ENCODE measurements at regions not wholly inside any gene's neighbourhood (a gene's known extent, or its start where the extent isn't known, plus 50 kb on each side); places are given as distances from the start of the nearest gene placed in this dataset.
A peak's percentile ranks its signal among the peaks of the same experiment; 100 is the strongest.

DNA sequence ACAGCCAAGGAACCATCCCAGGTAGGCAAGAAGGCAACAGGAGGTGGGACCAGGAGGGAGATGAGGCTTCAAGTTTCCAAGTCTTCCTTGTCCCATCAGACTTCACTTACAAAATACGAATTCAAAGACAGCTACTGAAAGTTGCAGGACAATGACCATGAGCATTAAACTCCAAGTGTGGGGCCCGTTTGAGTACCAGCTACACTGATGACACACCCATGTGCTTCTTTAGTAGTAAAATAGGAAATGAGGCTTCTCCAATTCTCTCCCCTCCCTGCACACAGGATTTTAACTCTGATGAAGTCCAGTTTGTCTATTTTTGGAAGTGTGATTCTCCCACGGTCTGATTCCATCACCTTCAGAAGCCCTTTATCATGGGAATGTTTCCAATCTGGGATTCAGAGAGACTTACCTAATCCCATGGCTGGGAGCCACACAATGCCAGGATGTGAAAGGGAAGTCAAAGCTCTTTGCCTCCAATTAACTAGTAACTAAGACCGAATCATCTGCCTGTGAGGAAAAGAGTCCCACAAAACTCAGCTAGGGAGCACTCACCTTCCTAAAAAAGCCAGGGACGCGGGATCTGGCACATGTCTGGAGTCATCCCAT is 222.8 kb upstream of the MSX2 start:
- peaks cover 9% of the 10 kb centered on the region; the same call in 1 of the 2 replicates for H3K27me3 ChIP-seq (ENCODE audit: insufficient read depth, low read length)
- ATAC-seq = no peak
- CTCF ChIA-PET = no interaction called here
- no peak for TF ChIP-seq JUND (IDR thresholded peaks at IDR 0.05)
- 0 out of 2 replicates have a peak, but pooled peaks have one; percentile 16 for TF ChIP-seq RAD21 (IDR thresholded peaks at IDR 0.05; ENCODE audit: low read depth)
- H3K9me3 ChIP-seq (ENCODE audit: control insufficient read depth in 1 of 2, insufficient read depth in 1 of 2, low read depth in 1 of 2, low read length in 2 of 2) = no peaks in the 10 kb centered on the region
- peaks cover 49 to 53% of the 10 kb centered on the region in 2 experiments for H3K4me1 ChIP-seq (ENCODE audit: control insufficient read depth in 1 of 2, insufficient read depth in 2 of 2, low read length in 2 of 2)
- intact Hi-C loops (cut with micrococcal nuclease) = loop anchor here (2.0 kb wide), 1 partner anchor 79 kb away; no protein-coding TSS in a partner anchor
- BruUV-seq (replicated peaks) = no TSS peak
- H3K27ac ChIP-seq (ENCODE audit: low read depth, low read length) = no peak overlapping the region
- no peak overlapping the region for H3K9ac ChIP-seq (ENCODE audit: low read length)
- H3K36me3 ChIP-seq (ENCODE audit: control insufficient read depth in 1 of 2, insufficient read depth in 2 of 2, low read length in 2 of 2) = no peaks in the 10 kb centered on the region
- no peaks in the 10 kb centered on the region for H3K9me2 ChIP-seq (ENCODE audit: insufficient read depth)
- POLR2A ChIA-PET = no interaction called here
- no peaks in the 10 kb centered on the region for H4K20me1 ChIP-seq (ENCODE audit: insufficient read depth)
- no peak overlapping the region for H3K4me2 ChIP-seq (ENCODE audit: low read length)
- RAD21 ChIA-PET (ENCODE audit: low non-redundant PET in 1 of 2, low total read pairs in 2 of 2, uncharacterized antibody in 2 of 2, unreplicated experiment in 2 of 2) = no interaction called here
- DNase-seq (ENCODE audit: low read depth, low spot score) = no peak
- H2AFZ ChIP-seq (ENCODE audit: low read depth, low read length, poor library complexity, severe bottlenecking) = no peak overlapping the region
- no peak overlapping the region for H3K4me3 ChIP-seq (replicated peaks in 1 of 2; ENCODE audit: low read depth in 1 of 2, low read length in 2 of 2)
- H3K79me2 ChIP-seq (ENCODE audit: insufficient read depth, low read length) = no peaks in the 10 kb centered on the region

DNA sequence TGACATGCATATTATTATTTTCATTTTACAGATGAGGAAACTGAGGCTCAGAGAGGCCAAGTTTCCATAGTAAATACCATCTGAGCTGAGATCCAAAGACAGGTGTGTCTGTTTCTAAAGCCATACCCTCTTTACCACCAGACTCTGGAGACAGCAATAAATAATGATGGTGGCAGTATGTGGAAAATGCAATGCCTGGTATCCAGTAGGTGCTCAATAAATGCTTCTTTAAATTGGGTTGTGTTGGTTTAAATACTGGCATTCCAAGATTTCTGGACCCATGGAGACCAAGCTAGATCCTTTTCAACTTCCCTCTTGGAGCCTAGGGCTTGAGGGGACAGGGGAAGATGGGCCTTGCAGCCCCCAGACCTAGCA is 221.3 kb upstream of the MSX2 start:
- POLR2A ChIA-PET = interaction anchor here (1.4 kb wide), 1 partner anchor 79 kb away, joined by 3 read pairs; no protein-coding TSS in a partner anchor
- ATAC-seq = no peak
- peaks cover 22% of the 10 kb centered on the region; the same call in 1 of the 2 replicates for H3K27me3 ChIP-seq (ENCODE audit: insufficient read depth, low read length)
- peaks cover 49 to 53% of the 10 kb centered on the region in 2 experiments for H3K4me1 ChIP-seq (ENCODE audit: control insufficient read depth in 1 of 2, insufficient read depth in 2 of 2, low read length in 2 of 2)
- H3K79me2 ChIP-seq (ENCODE audit: insufficient read depth, low read length) = no peaks in the 10 kb centered on the region
- no peaks in the 10 kb centered on the region for H3K9me2 ChIP-seq (ENCODE audit: insufficient read depth)
- peak overlapping the region; percentile 64 for H3K27ac ChIP-seq (ENCODE audit: low read depth, low read length)
- CTCF ChIA-PET = interaction anchor here (1.0 to 1.5 kb wide), 3 partner anchors 78 to 176 kb away, joined by 3 to 6 read pairs (median 4); no protein-coding TSS in a partner anchor
- H3K9me3 ChIP-seq (ENCODE audit: control insufficient read depth in 1 of 2, insufficient read depth in 1 of 2, low read depth in 1 of 2, low read length in 2 of 2) = no peaks in the 10 kb centered on the region
- H4K20me1 ChIP-seq (ENCODE audit: insufficient read depth) = no peaks in the 10 kb centered on the region
- peak overlapping the region; percentile 73 for H3K4me2 ChIP-seq (ENCODE audit: low read length)
- TF ChIP-seq CTCF (IDR thresholded peaks at IDR 0.05 in 2 of 3, conservative IDR thresholded peaks at IDR 0.05 in 1 of 3; ENCODE audit: borderline replicate concordance in 1 of 3, insufficient read depth in 1 of 3, low read depth in 2 of 3, low read length in 2 of 3) (no peak), ZNF274 (IDR thresholded peaks at IDR 0.05; ENCODE audit: low read depth, low read length) (no peak), YY1 (IDR thresholded peaks at IDR 0.05; ENCODE audit: extremely low read depth, insufficient replicate concordance, low read depth, low read length) (no peak), ZBTB33 (IDR thresholded peaks at IDR 0.05; ENCODE audit: extremely low read depth, insufficient replicate concordance, low read length) (no peak), ELF1 (IDR thresholded peaks at IDR 0.05; ENCODE audit: borderline replicate concordance, low read depth) (no peak), CEBPB (IDR thresholded peaks at IDR 0.05; ENCODE audit: low read depth) (no peak), CBX3 (IDR thresholded peaks at IDR 0.05; ENCODE audit: low read depth) (no peak), TCF7L2 (IDR thresholded peaks at IDR 0.05; ENCODE audit: borderline replicate concordance, extremely low read depth, insufficient read depth, insufficient read length) (no peak), POLR2AphosphoS5 (IDR thresholded peaks at IDR 0.05; ENCODE audit: low read depth, low read length) (no peak), FOSL1 (IDR thresholded peaks at IDR 0.05; ENCODE audit: low read depth) (no peak), SRF (IDR thresholded peaks at IDR 0.05; ENCODE audit: low read depth) (no peak), ZFX (IDR thresholded peaks at IDR 0.05) (no peak), SIN3A (IDR thresholded peaks at IDR 0.05; ENCODE audit: low read depth) (no peak), JUND (IDR thresholded peaks at IDR 0.05) (no peak)
- TF ChIP-seq, protein P1, sequence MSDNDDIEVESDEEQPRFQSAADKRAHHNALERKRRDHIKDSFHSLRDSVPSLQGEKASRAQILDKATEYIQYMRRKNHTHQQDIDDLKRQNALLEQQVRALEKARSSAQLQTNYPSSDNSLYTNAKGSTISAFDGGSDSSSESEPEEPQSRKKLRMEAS (IDR thresholded peaks at IDR 0.05) = no peak
- RAD21 ChIA-PET (ENCODE audit: low non-redundant PET in 1 of 2, low total read pairs in 2 of 2, uncharacterized antibody in 2 of 2, unreplicated experiment in 2 of 2) = interaction anchor here in 1 of 2 experiments (0.8 to 0.9 kb wide), 2 partner anchors 29 to 83 kb away, joined by 3 to 5 read pairs; no protein-coding TSS in a partner anchor
- no peak for DNase-seq (ENCODE audit: low read depth, low spot score)
- no peak overlapping the region for H3K9ac ChIP-seq (ENCODE audit: low read length)
- peak overlapping the region in 1 of 2 experiments; percentile 43; a peak in 2 of 4 replicates for H3K4me3 ChIP-seq (replicated peaks in 1 of 2; ENCODE audit: low read depth in 1 of 2, low read length in 2 of 2)
- BruUV-seq (replicated peaks) = no TSS peak
- intact Hi-C loops (cut with micrococcal nuclease) = loop anchor here (2.0 kb wide), 1 partner anchor 78 kb away; no protein-coding TSS in a partner anchor
- H2AFZ ChIP-seq (ENCODE audit: low read depth, low read length, poor library complexity, severe bottlenecking) = peak overlapping the region; percentile 19
- H3K36me3 ChIP-seq (ENCODE audit: control insufficient read depth in 1 of 2, insufficient read depth in 2 of 2, low read length in 2 of 2) = no peaks in the 10 kb centered on the region

All from HCT116 (cell line).